OCI-LY3 (cell line): ENCODE measurements at regions not wholly inside any gene's neighbourhood (a gene's known extent, or its start where the extent isn't known, plus 50 kb on each side); places are given as distances from the start of the nearest gene placed in this dataset.

Experiments used
- H2AFZ ChIP-seq: fragments of 200-600, 300-600 bp; shearing (Covaris generic); 2 replicates; pipeline ENCODE4 v1.6.0; 2014; ENCODE audit warnings: antibody characterized with exemption, low read depth, low read length
- H3K27ac ChIP-seq: fragments of 200-600, 300-600 bp; sonication (generic); 2 replicates; pipeline ENCODE4 v1.5.1; 2014; ENCODE audit warnings: mild to moderate bottlenecking, low read length, moderate library complexity, mixed read lengths
- H3K27me3 ChIP-seq: fragments of 200-600, 300-600 bp; sonication (generic); 2 replicates; pipeline ENCODE4 v1.6.1; 2014; ENCODE audit warnings: low read depth, low read length, mixed read lengths
- H3K36me3 ChIP-seq: fragments of 200-600, 300-600 bp; sonication (generic); replicated peaks from 2 replicates; pipeline ENCODE3; 2014; ENCODE audit warnings: low read depth, low read length, mixed read lengths
- H3K4me1 ChIP-seq: fragments of 300-600, 200-600 bp; sonication (generic); 2 replicates; pipeline ENCODE4 v1.6.1; 2014; ENCODE audit warnings: low read length, mixed read lengths
- H3K4me2 ChIP-seq: fragments of 200-600, 300-600 bp; sonication (generic); 2 replicates; pipeline ENCODE4 v1.6.1; 2014; ENCODE audit warnings: low read length, mixed read lengths
- H3K4me3 ChIP-seq: fragments of 300-600, 200-600 bp; sonication (generic); 2 replicates; pipeline ENCODE4 v1.5.1; 2014; ENCODE audit warnings: antibody characterized with exemption, mild to moderate bottlenecking, low read length, moderate library complexity
- H3K79me2 ChIP-seq: fragments of 300-600, 200-600 bp; shearing (Covaris generic); 2 replicates; pipeline ENCODE4 v1.6.1; 2014; ENCODE audit warnings: mild to moderate bottlenecking, low read length, mixed read lengths
- H3K9ac ChIP-seq: fragments of 300-600, 200-600 bp; shearing (Covaris generic); 2 replicates; pipeline ENCODE4 v1.6.0; 2014; ENCODE audit warnings: mild to moderate bottlenecking, low read length, moderate library complexity
- H3K9me3 ChIP-seq: fragments of 200-600, 300-600 bp; shearing (Covaris generic); 2 replicates; pipeline ENCODE4 v1.6.1; 2014; ENCODE audit warnings: low read length, mixed read lengths; ENCODE audit not compliant: insufficient read depth
- H4K20me1 ChIP-seq: fragments of 200-600, 300-600 bp; sonication (generic); 2 replicates; pipeline ENCODE4 v1.6.1; 2016; ENCODE audit warnings: low read length, mixed read lengths; ENCODE audit not compliant: insufficient read depth
- CTCF ChIP-seq: fragments of 200-600, 300-600 bp; sonication (generic); IDR thresholded peaks from 2 replicates; pipeline ENCODE4 v1.5.1; 2014; ENCODE audit warnings: antibody characterized with exemption, low read length, low read depth
- EZH2phosphoT487 ChIP-seq: fragments of 200-600 bp; shearing (Covaris generic); IDR thresholded peaks from 2 replicates; pipeline ENCODE4 v1.6.1; 2018; ENCODE audit warnings: antibody characterized with exemption, mixed run types, low read depth

DNA sequence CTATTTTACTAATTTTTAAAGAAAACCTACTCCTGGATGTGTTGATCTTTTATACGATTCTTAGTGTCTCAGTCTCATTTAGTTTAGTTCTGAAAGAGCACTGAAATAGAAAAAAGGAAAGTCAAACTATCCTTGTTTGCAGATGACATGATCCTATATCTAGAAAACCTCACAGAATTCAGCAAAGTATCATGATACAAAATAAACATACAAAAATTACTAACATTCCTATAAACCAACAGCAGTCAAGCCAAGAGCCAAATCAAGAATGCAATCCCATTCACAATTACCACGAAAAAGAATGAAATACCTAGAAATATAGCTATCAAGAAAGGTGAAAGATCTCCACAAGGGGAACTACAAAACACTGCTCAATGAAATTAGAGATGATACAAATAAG, 225.8 kb upstream of the CDH18 start:
- Histone ChIP-seq H3K9me3 (no peaks in the 10 kb centered on the region), H3K4me1 (no peaks in the 10 kb centered on the region), H3K4me2 (no peak overlapping the region), H3K27ac (no peak overlapping the region), H3K9ac (no peak overlapping the region), H3K36me3 (no peaks in the 10 kb centered on the region), H3K27me3 (no peaks in the 10 kb centered on the region), H3K4me3 (no peak overlapping the region), H3K79me2 (no peaks in the 10 kb centered on the region), H2AFZ (no peak overlapping the region), H4K20me1 (no peaks in the 10 kb centered on the region)
- TF ChIP-seq CTCF (no peak), EZH2phosphoT487 (no peak)

GRCh38 chr5:20212701-20213100, 224.7 kb upstream of the CDH18 start:
- no peak overlapping the region for H2AFZ ChIP-seq
- H3K27me3 ChIP-seq: no peaks in the 10 kb centered on the region
- no peaks in the 10 kb centered on the region for H3K79me2 ChIP-seq
- H3K9me3 ChIP-seq: no peaks in the 10 kb centered on the region
- H3K9ac ChIP-seq: no peak overlapping the region
- H3K4me3 ChIP-seq: no peak overlapping the region
- H3K4me2 ChIP-seq: no peak overlapping the region
- no peak overlapping the region for H3K27ac ChIP-seq
- H4K20me1 ChIP-seq: no peaks in the 10 kb centered on the region
- H3K4me1 ChIP-seq: no peaks in the 10 kb centered on the region
- H3K36me3 ChIP-seq: no peaks in the 10 kb centered on the region
- no peak for TF ChIP-seq CTCF
- TF ChIP-seq EZH2phosphoT487: no peak

DNA sequence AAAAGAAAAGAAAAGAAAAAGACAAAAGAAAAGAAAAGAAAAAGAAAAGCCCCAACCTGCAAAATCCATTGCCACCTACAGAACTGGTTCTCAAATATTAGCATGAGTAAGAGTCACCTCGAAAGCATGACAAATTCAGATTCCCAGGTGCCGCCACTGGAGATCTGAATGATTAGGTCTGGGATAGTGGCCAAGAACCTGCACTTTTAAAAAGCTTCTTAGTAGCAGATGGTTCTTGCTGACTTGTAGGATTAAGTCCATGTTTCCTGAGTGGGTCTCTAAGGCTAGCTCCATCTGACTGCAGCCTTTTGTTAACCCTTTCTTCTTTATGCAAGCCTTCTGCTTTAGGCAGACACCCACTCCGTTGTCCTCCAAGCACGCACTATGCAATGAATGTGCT, 178.5 kb upstream of the CDH18 start:
- Histone ChIP-seq H3K4me3 (no peak overlapping the region), H3K4me1 (no peaks in the 10 kb centered on the region), H3K79me2 (no peaks in the 10 kb centered on the region), H3K4me2 (no peak overlapping the region), H3K27ac (no peak overlapping the region), H4K20me1 (no peaks in the 10 kb centered on the region), H3K36me3 (no peaks in the 10 kb centered on the region), H2AFZ (no peak overlapping the region), H3K9ac (no peak overlapping the region), H3K27me3 (no peaks in the 10 kb centered on the region), H3K9me3 (no peaks in the 10 kb centered on the region)
- TF ChIP-seq CTCF (no peak), EZH2phosphoT487 (no peak)

- no peak overlapping the region for H3K9ac ChIP-seq
- no peaks in the 10 kb centered on the region for H3K79me2 ChIP-seq
- no peak overlapping the region for H3K4me2 ChIP-seq
These were observed 170.0 kb upstream of the CDH18 start for GRCh38 chr5:20158006-20158405.

More at GRCh38 chr5:20158006-20158405, 170.0 kb upstream of the CDH18 start:
- H4K20me1 ChIP-seq: no peaks in the 10 kb centered on the region
- H2AFZ ChIP-seq: no peak overlapping the region
- H3K27ac ChIP-seq: no peak overlapping the region
- no peaks in the 10 kb centered on the region for H3K27me3 ChIP-seq
- H3K4me3 ChIP-seq: no peak overlapping the region
- no peaks in the 10 kb centered on the region for H3K4me1 ChIP-seq
- no peaks in the 10 kb centered on the region for H3K9me3 ChIP-seq
- H3K36me3 ChIP-seq: no peaks in the 10 kb centered on the region
- TF ChIP-seq CTCF (no peak), EZH2phosphoT487 (no peak)
